Ramos (cell line): ENCODE measurements at regions not wholly inside any gene's neighbourhood (a gene's known extent, or its start where the extent isn't known, plus 50 kb on each side); places are given as distances from the start of the nearest gene placed in this dataset.

Source experiments
- in situ Hi-C: fragments of 300-500 bp; cut with MboI; formaldehyde crosslinking; loops from one replicate; pipeline ENCODE4 v1.14.3; 2022; ENCODE audit warnings: low sequenced_read_pairs; ENCODE audit not compliant: unreplicated experiment

DNA sequence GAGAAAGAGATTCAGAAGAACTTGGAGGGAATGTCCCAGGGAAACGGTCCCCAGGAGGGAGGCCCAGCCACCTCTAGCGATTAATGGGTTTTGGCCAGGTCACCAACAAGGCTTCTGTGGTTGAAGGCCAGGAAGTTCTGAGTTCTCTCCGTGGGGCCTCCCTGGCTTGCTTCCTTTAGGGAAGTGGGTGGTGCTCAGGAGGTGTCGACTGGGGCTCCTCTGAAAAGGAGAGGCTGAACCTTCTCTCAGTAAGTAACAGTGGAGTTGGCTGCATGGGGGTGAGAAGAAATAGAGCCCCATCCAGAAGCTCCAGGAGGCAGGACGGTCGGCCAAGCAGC lies 77.1 kb upstream of the GSE1 start:
- in situ Hi-C loops: no loop called here

DNA sequence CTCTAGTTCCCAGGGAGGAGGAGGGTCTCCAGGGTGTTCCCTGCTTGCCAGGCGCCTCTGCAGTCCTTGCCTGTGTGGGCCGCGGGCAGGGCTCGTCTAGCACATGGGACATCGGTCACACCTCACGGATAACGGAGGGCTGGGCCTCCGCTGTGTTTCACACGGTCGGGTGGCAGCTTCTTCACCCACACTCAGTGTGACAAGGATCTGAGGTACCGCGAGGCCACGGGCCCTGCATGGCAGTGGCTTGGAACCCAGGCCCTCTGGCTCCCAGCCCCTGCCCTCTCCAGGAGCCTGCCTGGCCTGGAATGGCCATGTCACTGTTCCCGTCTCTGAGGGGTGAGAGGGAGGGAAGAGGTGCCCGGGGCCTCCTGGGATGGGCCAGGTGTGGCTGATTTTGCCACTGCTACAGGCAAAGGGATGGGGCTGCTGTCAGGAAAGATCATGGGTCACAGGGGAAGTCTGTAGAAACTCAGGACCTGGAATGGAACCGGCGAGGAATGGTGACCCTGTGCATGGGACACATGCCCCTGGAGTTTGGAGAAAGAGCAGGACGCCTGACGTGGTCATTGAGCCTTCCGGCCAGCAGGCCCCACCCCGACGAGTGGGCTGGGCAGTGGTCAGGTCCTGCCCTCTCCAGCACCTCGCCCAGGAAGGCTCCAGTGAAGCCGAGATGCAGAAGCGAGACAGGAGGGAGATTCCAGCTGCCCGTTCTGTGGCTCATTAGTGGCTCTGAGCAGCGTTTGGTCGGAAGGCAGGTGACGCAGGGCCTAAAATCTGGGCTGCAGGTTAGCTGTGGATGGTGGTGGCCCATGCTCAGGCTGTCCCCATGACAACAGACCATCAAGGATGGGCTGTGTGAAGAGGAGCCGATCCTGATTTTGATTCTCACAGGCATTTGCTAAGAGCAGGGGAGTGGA lies 76.5 kb upstream of the GSE1 start:
- in situ Hi-C loops: no loop called here

DNA sequence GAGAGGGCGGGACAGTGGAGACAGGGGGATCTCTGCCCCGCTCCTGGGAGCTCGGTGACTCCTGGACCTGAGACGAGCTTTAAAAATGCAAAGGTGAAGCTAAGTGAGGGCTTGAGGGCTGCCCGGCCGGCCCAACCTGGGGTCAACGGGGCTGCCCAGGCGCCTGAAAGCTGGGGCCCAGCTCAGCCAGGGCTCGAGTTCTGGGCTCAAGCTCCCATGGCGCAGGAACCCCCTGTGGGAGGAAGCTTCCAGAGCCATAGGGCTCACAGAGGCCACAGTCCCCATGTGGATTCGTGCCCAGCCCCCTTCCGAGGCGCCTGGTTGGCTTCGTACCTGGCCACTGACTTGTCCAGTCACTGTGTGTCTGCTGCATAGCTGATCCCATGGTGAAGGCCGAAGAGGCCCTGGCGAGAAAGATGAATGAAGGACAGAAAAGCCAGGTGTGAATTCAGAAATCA lies 75.8 kb upstream of the GSE1 start:
- in situ Hi-C loops: no loop called here

DNA sequence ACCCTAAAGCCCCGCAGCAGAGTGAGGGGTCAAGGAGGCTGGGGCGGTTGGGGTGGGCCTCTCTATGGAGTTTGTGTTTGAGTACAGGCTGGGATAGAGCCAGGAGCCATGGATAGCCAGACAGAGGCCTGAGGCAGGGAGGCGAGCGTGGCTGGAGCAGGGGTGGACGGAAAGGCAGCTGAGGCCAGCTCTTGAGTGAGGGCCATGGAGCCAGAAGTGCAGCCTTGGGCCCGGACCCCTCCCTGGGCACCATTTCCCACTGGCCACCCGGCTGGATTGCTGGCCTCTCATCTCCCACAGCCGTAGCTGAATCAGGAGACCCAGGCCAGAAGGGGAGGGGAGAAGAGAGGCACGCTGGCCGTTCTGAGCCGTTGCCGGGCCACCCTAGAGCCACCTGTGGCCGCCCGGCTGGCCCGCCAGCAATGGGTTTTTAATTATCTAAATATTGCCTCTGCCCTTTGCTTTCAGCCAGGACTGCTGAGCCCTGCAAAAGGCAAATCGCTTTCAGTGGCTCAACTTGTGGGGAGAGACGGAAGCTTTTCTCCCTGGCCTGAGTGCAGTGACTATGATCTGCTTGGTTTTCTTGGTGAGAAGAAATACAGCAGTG lies 75.2 kb upstream of the GSE1 start:
- in situ Hi-C loops: no loop called here

DNA sequence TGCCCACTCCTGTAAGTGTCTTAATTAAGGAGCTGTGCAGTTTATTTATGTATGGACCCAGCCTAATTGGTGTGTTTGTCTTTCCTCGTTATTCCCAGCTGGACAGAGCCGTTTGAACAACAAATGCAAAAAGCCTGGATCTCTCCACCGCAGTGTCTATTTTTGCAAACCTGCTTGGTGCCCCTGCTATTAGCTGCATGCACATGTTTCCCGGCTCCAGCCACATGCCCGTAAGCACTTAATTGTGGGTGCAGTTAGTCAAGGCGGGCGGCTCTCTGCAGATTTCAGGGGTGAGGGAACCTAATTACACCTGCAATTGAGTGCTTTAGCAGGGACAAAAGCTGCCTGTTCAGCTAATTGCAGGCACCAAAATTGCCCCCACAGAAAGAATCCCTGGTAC lies 74.0 kb upstream of the GSE1 start:
- in situ Hi-C loops: no loop called here

DNA sequence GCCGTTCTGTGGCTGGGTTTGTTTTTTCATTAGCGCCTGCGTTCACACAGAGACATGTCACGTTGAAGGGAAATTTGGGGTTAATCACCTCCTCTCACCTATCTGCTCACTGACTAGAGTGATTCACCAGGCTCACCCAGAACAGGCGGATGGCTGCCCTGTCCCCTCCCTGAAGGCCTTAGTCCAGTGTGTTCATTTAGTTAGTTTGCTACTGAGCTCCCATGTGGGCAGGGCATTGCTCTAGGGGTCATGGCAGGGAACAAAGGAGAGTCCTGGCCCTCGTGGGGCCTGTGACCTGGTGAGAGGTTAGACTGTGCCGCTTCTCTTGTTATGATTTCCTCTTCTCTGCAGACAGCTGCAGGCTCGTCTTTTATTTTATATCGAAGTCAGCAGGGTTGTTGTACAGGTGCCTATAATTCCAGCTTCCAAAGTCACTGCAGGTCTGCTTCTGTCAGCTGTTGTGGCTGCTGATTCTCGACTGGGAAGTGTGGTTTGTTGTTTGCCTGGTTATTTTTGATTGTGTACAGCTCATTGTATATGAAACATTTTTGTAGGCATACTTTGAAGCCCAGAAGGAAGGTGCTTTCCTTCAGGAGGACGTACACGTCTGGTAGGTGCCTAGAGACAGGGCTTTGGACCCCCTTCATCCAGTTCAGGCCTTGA lies 73.4 kb upstream of the GSE1 start:
- in situ Hi-C loops: no loop called here

DNA sequence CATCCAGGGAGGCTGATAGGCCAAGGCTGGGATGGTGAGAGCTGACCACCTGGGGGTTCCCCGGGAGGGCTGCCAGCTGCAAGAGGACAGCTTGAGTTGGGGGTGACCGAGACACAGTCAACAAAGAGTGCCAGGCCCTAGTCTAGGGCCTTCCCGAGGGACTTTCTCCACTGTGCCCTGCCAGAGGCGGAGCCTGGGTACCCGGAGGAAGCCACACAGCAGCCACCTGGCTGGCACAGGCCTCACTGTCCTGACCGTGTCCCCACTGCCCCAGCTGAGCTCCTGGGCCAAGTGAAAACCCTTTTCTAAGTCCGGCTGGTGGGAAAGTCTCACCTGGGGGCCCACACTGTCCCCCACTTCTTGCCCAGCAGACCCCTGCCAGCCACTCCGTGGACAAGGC lies 71.9 kb upstream of the GSE1 start:
- in situ Hi-C loops: no loop called here

DNA sequence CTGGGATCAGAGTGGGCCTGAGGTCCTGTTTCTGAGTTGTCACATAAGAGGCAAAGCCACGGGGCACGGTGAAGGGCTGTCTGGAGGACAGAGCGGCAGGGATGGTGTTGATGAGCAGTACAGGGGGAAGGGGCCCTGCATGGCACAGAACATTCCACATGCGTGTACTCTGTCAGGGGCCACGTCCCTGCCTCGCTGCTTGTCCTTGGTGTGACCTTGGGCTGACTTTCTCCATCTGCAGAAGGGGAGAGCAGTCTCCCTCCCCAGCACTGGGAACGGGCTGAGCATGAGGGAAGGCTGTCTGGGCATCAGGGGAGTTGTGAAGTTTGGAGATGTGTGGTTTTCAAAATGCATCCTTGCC lies 71.5 kb upstream of the GSE1 start:
- in situ Hi-C loops: no loop called here

DNA sequence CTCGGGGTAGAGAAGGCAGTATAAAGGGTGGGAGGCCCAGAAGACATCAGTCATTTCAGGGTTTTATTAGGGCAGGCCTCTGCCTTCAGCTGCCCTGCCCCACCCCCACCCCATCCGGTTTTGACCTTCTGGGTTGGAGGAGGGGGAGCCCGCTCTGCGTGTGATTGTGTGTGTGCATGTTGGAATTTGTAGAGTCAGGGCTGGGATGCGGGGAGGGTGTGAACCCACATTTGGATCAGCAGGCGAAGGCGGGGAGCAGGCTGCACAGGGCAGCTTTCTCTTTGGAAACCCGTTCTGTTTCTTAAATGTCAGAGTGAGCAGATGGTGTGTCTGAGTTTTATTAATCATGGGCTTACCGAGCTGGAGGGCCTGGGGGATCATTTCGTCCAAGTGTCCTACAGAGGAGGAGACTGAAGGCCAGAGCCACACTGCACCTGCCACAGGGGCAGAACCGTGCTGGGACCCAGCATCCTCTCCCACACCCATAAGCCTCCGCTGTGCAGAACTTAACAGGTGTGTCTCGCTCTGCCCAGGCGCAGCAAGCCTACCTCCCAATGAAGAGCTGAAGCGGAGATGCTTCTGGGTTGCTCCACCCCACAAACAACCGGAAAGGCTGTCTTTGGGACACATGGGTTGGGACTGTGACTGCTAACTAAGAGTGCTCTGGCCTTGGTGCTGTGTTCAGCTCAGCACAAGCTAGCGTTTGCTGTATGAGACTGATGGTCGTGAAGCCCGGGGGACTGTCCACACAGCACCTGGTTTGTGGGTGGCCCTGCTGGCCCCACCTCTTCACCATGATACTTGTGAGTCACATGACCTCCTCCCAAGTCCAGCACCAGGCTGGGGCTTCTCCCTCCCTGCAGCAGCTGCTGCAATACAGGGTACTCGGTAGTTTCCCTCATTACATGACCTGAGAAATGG lies 70.9 kb upstream of the GSE1 start:
- in situ Hi-C loops: no loop called here

DNA sequence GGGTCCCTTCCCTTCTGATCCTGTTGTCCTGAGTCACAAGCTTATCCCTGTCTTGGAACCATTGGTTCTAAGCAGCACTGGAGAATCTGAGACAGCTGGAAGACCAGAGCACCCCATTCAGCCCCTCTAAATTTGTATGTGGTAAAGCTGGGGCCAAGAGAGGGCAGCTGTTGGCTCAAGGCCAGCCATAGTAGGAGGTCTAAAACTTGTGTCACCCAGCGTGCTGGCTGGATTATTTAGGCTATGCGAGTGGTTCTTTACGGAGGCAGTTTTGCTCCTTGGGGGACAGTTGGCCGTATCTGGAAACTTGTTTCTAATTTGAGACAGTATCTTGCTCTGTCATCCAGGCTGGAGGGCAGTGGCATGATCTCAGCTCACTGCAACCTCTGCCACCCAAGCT lies 69.6 kb upstream of the GSE1 start:
- in situ Hi-C loops: no loop called here

DNA sequence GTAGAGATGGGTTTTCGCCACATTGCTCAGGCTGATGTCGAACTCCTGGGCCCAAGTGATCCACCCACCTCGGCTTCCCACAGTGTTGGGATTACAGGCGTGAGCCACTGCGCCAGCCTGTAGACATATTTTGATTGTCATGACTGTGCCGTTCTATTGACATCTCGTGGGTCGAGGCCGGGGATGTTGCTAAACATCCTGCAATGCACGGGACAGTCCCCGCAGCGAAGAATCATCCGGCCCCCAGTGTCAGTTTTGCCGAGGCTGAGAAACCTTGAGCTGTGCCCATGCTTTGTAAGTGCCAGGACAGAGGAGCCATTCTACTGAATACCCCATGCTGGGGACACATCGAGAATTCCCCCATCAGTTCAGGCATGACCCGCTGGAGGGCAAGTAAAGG lies 69.1 kb upstream of the GSE1 start:
- in situ Hi-C loops: no loop called here

DNA sequence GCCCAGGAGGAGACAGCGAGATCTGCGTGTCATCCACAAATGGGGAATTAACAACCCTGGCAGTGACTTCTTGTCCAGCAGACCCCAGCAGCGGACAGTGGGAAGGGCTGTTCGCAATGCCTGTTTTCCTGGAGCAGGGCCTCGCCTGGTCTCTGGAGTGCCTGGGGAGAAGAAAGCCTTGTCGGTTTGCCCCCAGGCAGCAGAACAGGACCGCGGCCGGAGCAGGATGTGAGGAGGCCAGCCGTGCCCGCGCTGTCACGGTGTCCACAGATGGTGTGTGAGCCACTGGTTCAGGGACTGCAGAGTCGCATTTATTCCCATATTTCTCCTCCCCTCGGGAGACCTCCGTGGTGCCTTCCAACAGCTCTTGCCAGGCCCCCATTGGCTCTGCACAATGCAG lies 68.5 kb upstream of the GSE1 start:
- in situ Hi-C loops: no loop called here

DNA sequence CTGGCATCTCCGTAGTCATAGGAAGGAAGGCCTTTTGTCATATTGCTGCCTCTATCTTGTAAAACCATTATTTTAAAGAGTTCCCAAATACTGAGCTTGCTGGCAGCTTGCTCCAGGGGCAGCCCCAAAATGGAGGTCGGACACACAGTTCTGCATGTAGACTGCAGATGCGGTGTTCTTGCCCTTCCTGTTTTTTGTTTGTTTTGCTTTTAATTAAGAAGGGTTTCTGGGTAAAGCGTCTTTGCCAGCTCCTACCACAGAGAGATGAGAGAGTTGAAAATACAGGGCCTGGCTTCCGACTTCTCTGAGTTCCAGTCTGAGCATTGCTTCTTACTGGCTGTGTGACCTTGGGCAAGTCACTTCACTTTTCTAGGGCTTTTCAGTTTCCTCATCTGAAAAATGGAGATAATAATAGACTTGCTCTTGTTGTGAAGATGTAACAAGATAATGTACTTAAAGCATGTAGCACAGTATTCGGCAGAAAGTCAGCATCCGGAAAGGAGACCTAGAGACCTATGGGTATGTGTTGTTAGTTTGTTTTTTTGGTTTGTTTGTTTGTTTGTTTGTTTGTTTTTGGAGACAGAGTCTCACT lies 67.8 kb upstream of the GSE1 start:
- in situ Hi-C loops: no loop called here

DNA sequence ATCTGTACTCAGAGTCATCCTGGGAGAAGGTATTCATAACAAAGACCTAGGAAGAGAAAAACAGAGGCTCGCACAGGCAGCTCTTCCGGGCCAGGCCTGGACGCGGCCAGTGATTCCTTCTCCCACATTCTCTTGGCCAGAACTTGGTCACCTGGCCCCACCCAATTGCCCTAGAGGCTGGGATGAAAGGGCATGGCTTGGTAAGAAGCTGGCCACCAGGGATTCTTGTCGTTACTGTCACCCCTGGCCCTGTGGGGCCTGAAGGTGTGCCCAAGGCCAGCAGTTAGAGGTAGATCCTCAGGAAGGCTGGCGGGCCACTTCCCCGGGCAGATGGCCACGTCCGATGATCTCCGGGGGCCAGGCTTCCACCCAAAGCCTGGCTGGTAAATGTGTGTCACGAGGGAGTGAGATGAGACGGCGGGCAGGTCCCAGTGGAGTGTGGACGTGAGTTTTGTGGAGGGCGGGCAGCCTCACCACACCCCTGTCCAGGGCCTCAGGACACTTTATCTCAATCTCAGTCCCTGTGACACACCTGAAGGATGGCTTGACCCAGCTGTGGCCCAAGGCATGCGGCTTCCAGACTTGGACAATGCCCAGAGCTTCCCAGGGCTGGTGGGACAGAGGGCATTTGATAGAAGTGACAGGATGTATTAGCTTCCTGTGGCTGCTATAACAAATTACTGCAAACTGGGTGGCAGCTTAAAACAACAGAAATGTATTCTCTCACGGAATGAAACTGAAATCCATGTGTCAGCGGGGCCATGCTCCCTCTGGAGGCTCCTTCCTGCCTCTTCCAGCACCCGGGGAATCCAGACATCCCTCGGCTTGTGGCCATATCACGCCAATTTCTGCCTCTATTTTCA lies 66.3 kb upstream of the GSE1 start:
- in situ Hi-C loops: no loop called here

DNA sequence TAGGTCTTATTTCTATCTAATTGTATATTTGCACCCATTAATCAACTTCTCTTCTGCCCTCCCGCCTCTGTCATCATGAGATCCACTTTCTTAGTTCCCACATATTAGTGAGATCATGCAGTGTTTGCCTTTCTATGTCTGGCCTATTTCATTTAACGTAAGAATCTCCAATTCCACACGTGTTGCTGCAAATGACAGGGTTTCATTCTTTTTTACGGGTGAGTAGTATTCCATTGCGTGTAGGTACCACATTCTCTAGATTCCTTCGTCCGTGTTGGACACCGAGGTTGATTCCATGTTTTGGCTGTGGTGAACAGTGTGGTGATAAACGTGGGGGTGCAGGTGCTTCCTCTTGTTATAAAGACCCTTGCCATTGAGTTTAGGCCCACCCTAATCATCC lies 64.7 kb upstream of the GSE1 start:
- in situ Hi-C loops: no loop called here

DNA sequence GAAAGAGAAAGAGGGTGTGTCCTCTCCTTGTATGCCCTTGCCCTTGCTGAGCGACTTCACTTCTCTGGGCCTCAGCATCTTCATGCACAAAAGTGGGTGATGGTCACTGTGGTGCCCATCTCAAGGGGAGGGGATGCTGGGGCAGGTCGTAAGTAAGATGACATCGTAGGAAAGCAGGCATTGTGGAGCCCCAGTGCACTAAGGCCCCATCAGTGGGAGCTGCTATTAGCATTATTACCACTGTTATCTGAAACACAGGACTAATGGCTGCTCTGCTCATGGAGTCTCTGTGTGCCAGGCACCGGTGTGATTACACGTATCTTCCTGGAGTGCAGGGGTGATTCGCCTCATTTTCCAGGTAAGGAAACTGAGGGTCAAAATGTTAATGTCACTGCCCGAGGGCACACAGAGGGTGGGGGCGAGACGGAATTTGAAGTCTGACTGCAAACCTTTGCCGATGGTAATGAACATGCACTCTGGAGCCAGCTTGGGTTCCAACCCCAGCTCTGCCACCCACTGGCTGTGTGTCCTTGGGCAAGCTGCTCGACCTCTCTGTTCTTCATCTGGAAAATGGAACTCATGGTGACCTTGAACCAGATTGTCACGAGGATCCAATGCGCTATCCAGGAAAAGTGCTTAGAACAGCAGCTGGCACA lies 63.2 kb upstream of the GSE1 start:
- in situ Hi-C loops: no loop called here

DNA sequence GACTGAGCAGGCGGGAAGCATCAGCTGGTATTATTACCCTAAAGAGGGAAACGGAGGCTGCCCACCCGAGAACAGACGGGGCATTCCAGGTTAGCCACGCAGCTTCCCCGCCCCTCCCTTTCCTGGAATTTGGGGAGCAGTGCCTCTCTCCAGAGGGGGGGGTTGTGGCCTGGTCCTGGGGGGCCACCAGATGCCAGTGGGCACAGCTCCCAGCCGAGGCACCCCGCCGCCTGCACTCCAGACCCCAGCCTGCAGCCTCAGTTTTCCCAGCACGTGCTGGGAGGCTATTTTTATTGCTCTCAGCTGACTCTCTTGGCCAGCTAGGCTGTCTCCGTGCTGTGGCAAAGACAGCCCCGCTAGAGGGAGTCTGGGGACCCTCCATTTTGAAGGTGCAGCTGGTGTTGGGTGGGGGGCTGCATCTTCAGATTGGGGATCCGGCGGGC lies 62.7 kb upstream of the GSE1 start:
- in situ Hi-C loops: no loop called here
